ENCODE measurements at regions not wholly inside any gene's neighbourhood (a gene's known extent, or its start where the extent isn't known, plus 50 kb on each side); places are given as distances from the start of the nearest gene placed in this dataset.

DNA sequence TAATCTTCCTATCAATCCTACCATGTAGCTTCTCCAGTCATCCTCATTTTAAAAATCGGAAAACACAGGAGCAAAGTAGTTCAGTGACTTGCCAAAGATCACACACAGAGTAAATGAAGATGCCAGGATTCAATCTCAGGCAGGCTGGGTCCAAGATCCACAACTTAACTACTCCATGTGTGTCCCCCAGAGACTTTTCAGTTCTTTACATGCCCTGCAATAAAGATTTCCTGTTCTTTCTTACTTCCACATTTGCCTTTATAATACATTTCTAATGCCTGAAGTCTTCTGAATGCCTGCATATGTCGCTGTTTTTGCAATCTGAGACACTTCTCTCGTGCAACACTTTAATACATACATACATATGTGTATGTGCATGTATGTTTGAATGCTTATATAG, 121.7 kb upstream of the MARCKS start:
- TF ChIP-seq EP300 (IDR thresholded peaks at IDR 0.05) (no peak), MAX (IDR thresholded peaks at IDR 0.05) (no peak), USF2 (IDR thresholded peaks at IDR 0.05) (no peak)
- TF ChIP-seq, protein P1, sequence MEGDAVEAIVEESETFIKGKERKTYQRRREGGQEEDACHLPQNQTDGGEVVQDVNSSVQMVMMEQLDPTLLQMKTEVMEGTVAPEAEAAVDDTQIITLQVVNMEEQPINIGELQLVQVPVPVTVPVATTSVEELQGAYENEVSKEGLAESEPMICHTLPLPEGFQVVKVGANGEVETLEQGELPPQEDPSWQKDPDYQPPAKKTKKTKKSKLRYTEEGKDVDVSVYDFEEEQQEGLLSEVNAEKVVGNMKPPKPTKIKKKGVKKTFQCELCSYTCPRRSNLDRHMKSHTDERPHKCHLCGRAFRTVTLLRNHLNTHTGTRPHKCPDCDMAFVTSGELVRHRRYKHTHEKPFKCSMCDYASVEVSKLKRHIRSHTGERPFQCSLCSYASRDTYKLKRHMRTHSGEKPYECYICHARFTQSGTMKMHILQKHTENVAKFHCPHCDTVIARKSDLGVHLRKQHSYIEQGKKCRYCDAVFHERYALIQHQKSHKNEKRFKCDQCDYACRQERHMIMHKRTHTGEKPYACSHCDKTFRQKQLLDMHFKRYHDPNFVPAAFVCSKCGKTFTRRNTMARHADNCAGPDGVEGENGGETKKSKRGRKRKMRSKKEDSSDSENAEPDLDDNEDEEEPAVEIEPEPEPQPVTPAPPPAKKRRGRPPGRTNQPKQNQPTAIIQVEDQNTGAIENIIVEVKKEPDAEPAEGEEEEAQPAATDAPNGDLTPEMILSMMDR (IDR thresholded peaks at IDR 0.05), result no peak

Data from A549 (cell line).